HG03520 (cell line): ENCODE measurements at regions not wholly inside any gene's neighbourhood (a gene's known extent, or its start where the extent isn't known, plus 50 kb on each side); places are given as distances from the start of the nearest gene placed in this dataset.

ENCODE experiments used
- ATAC-seq: cut with Tn5 transposase; IDR thresholded peaks from one replicate; pipeline ENCODE4 v1.9.1; 2021; ENCODE audit warnings: mild to moderate bottlenecking, moderate library complexity; ENCODE audit not compliant: unreplicated experiment

- no peak for ATAC-seq
These were observed 70.5 kb upstream of the BLID start for GRCh38 chr11:122186439-122187080.

- no peak for ATAC-seq
These were observed 67.9 kb upstream of the BLID start for GRCh38 chr11:122183933-122184332.

- no peak for ATAC-seq
These were observed 65.9 kb upstream of the BLID start for GRCh38 chr11:122181893-122182292.

GRCh38 chr11:122181372-122181771 is 65.4 kb upstream of the BLID start:
- ATAC-seq: no peak

- no peak for ATAC-seq
These were observed 64.2 kb upstream of the BLID start for GRCh38 chr11:122179961-122180834.

- ATAC-seq: no peak
These were observed 62.8 kb upstream of the BLID start for GRCh38 chr11:122178795-122179194.

GRCh38 chr11:122177238-122177637 is 61.2 kb upstream of the BLID start:
- no peak for ATAC-seq

- ATAC-seq: no peak
These were observed 60.6 kb upstream of the BLID start for GRCh38 chr11:122176651-122177050.

- ATAC-seq: no peak
These were observed 59.3 kb upstream of the BLID start for GRCh38 chr11:122175306-122175705.

- ATAC-seq: no peak
These were observed 57.6 kb upstream of the BLID start for GRCh38 chr11:122173587-122173986.

GRCh38 chr11:122173074-122173450 is 57.0 kb upstream of the BLID start:
- no peak for ATAC-seq

- ATAC-seq: no peak
These were observed 56.5 kb upstream of the BLID start for GRCh38 chr11:122172352-122173073.

GRCh38 chr11:122170815-122171475 is 54.9 kb upstream of the BLID start:
- no peak for ATAC-seq

GRCh38 chr11:122168218-122168617 is 52.2 kb upstream of the BLID start:
- ATAC-seq: no peak

GRCh38 chr11:122167100-122167499 is 51.1 kb upstream of the BLID start:
- ATAC-seq: no peak

- ATAC-seq: no peak
These were observed 49.8 kb upstream of the BLID start for GRCh38 chr11:122165607-122166371.
